Natural killer cell (primary cell): ENCODE measurements at regions not wholly inside any gene's neighbourhood (a gene's known extent, or its start where the extent isn't known, plus 50 kb on each side); places are given as distances from the start of the nearest gene placed in this dataset.

ENCODE experiments used
- ATAC-seq, 3 donors: fragments of 150-1000 bp in 2 of 3; fragments of 200-7000 bp in 1 of 3; cut with Tn5 transposase; 1 replicate in 1 of 3; 2 replicates in 2 of 3; pipeline ENCODE4 v1.10.0; 2021; ENCODE audit warnings: mild to moderate bottlenecking in 2 of 3, moderate library complexity in 2 of 3
- DNase-seq, 2 donors: peaks; one replicate each; pipeline versions ENCODE4 v3.0.0 to v3.0.0-alpha.2; 2013 to 2021; ENCODE audit warnings: mixed read lengths in 1 of 2
- H3K27ac ChIP-seq: one replicate; pipeline ENCODE4 v1.5.1; 2013; ENCODE audit warnings: mild to moderate bottlenecking, low read length
- H3K27me3 ChIP-seq: one replicate; pipeline ENCODE4 v1.6.1; 2013; ENCODE audit warnings: low read length; ENCODE audit not compliant: control insufficient read depth, insufficient read depth
- H3K36me3 ChIP-seq: one replicate; pipeline ENCODE4 v1.6.1; 2013; ENCODE audit warnings: low read length; ENCODE audit not compliant: control insufficient read depth, insufficient read depth
- H3K4me1 ChIP-seq: one replicate; pipeline ENCODE4 v1.6.1; 2013; ENCODE audit warnings: low read length; ENCODE audit not compliant: control insufficient read depth, insufficient read depth
- H3K4me3 ChIP-seq: one replicate; pipeline ENCODE4 v1.5.1; 2013; ENCODE audit warnings: low read length
- H3K9me3 ChIP-seq: one replicate; pipeline ENCODE4 v1.6.1; 2013; ENCODE audit warnings: low read length; ENCODE audit not compliant: control insufficient read depth, insufficient read depth
- H3K27ac Mint-ChIP-seq, 2 donors: one replicate each; pipeline ENCODE4 v1.8.0; 2022; ENCODE audit warnings: mild to moderate bottlenecking in 2 of 2, mixed read lengths in 2 of 2, moderate library complexity in 1 of 2
- H3K27me3 Mint-ChIP-seq, 2 donors: one replicate each; pipeline ENCODE4 v1.8.0; 2022; ENCODE audit warnings: low read depth in 2 of 2, mixed read lengths in 2 of 2
- H3K36me3 Mint-ChIP-seq: one replicate; pipeline ENCODE4 v1.8.0; 2022; ENCODE audit warnings: mixed read lengths
- H3K4me1 Mint-ChIP-seq, 2 donors: one replicate each; pipeline ENCODE4 v1.8.0; 2022; ENCODE audit warnings: mixed read lengths in 2 of 2
- H3K4me3 Mint-ChIP-seq: one replicate; pipeline ENCODE4 v1.8.0; 2022; ENCODE audit warnings: mild to moderate bottlenecking, moderate library complexity, mixed read lengths
- H3K9me3 Mint-ChIP-seq, 2 donors: one replicate each; pipeline ENCODE4 v1.8.0; 2022; ENCODE audit warnings: mixed read lengths in 2 of 2
- WGBS: methylation state at CpG from one replicate; pipeline ENCODE4 v1.1.7; 2013; ENCODE audit warnings: missing lambda C conversion rate; ENCODE audit not compliant: insufficient coverage; 5-methylcytosine and 5-hydroxymethylcytosine counted together
- intact Hi-C: fragments of 100-400 bp; cut with micrococcal nuclease; formaldehyde crosslinking; loops from one replicate; pipeline ENCODE4 v1.14.2; 2022
- TF ChIP-seq, protein P1 (sequence below): fragments of 200-600 bp; IDR thresholded peaks from one replicate; pipeline ENCODE4 v1.8.0; 2022; ENCODE audit warnings: antibody characterized with exemption

DNA sequence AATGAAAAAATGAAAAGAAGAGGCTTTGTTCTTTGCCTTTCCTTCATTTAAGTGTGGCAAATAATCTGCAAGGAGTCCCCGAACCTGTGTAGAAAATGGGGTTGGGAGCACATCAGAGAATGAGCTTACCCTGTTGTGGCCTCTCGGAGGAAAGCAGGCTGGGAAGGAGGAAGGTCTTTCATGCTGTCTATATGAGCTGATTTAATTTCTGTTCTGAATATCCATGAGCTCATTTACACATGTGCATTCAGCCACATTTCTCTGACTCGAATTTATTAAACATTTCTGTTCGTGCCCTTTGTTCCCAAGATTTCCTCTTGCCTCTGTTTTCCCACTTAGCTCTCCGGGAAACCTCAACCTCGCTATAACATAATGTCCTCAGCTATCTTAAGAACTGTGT is 584.4 kb upstream of the CDH4 start:
- Mint-ChIP-seq H3K4me1 (no peaks in the 10 kb centered on the region), H3K4me3 (no peak overlapping the region), H3K9me3 (no peaks in the 10 kb centered on the region), H3K27me3 (peaks cover 0 to under 1% of the 10 kb centered on the region in 2 donors), H3K36me3 (no peaks in the 10 kb centered on the region), H3K27ac (no peak overlapping the region)
- no peak overlapping the region for H3K4me3 ChIP-seq
- no peak overlapping the region for H3K27ac ChIP-seq
- H3K36me3 ChIP-seq: no peaks in the 10 kb centered on the region
- no peaks in the 10 kb centered on the region for H3K9me3 ChIP-seq
- DNase-seq (no peak), ATAC-seq (no peak)
- H3K4me1 ChIP-seq: no peaks in the 10 kb centered on the region
- WGBS: 81% methylated on average over 4 of the region's 6 CpGs
- TF ChIP-seq, protein P1, sequence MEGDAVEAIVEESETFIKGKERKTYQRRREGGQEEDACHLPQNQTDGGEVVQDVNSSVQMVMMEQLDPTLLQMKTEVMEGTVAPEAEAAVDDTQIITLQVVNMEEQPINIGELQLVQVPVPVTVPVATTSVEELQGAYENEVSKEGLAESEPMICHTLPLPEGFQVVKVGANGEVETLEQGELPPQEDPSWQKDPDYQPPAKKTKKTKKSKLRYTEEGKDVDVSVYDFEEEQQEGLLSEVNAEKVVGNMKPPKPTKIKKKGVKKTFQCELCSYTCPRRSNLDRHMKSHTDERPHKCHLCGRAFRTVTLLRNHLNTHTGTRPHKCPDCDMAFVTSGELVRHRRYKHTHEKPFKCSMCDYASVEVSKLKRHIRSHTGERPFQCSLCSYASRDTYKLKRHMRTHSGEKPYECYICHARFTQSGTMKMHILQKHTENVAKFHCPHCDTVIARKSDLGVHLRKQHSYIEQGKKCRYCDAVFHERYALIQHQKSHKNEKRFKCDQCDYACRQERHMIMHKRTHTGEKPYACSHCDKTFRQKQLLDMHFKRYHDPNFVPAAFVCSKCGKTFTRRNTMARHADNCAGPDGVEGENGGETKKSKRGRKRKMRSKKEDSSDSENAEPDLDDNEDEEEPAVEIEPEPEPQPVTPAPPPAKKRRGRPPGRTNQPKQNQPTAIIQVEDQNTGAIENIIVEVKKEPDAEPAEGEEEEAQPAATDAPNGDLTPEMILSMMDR: no peak
- intact Hi-C loops: no loop called here
- H3K27me3 ChIP-seq: no peaks in the 10 kb centered on the region

DNA sequence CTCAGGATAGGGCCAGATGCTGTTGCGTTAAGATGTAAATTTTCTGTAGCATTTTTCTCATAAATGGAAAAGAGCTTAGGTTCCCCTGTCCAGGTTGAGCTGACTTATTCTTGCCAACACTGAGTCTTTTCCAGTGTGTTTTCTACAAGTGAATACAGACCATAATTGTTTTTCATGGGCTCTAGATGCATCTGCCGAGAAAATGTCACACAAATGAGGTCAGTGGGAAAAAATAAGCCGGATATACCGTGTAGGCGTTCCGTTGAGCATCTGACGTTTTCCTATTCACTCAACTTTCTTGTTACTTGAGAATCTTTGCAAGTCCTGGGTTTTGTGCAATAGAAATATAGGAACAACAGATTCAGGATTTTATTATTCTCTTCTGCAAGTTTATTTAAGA is 582.9 kb upstream of the CDH4 start:
- H3K4me1 Mint-ChIP-seq: no peaks in the 10 kb centered on the region
- H3K9me3 Mint-ChIP-seq: no peaks in the 10 kb centered on the region
- H3K27me3 ChIP-seq: no peaks in the 10 kb centered on the region
- ATAC-seq (no peak), DNase-seq (no peak)
- H3K27ac Mint-ChIP-seq: no peak overlapping the region
- WGBS: 89% methylated on average over 6 of the region's 7 CpGs
- H3K27ac ChIP-seq: no peak overlapping the region
- TF ChIP-seq, protein P1: no peak
- H3K9me3 ChIP-seq: no peaks in the 10 kb centered on the region
- no peaks in the 10 kb centered on the region for H3K4me1 ChIP-seq
- no peaks in the 10 kb centered on the region for H3K36me3 Mint-ChIP-seq
- H3K4me3 Mint-ChIP-seq: no peak overlapping the region
- H3K4me3 ChIP-seq: no peak overlapping the region
- H3K36me3 ChIP-seq: no peaks in the 10 kb centered on the region
- no peaks in the 10 kb centered on the region for H3K27me3 Mint-ChIP-seq
- intact Hi-C loops: no loop called here

DNA sequence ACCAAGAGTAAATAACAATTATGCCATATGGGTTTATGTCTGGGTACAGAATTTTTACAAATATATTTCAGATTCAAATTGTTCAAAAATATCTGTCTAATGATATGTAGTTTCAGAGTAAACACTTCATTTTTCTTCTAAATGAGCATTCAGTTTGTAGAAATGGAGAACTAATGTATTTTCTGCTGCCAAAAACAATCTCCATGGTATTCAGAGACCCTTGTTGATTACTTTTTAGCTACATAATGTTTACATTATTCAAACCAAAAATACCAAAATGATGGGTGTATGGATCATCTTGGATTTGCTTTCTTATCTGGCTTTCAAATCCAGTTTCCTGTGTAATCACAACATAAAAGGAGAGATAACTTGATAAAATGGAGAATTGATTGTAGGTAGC is 576.0 kb upstream of the CDH4 start:
- H3K4me1 Mint-ChIP-seq: no peaks in the 10 kb centered on the region
- intact Hi-C loops: no loop called here
- H3K9me3 Mint-ChIP-seq: no peaks in the 10 kb centered on the region
- H3K27ac Mint-ChIP-seq: no peak overlapping the region
- no peaks in the 10 kb centered on the region for H3K36me3 Mint-ChIP-seq
- no peaks in the 10 kb centered on the region for H3K36me3 ChIP-seq
- H3K9me3 ChIP-seq: no peaks in the 10 kb centered on the region
- DNase-seq (no peak), ATAC-seq (no peak)
- peaks cover 18 to 23% of the 10 kb centered on the region in 2 donors for H3K27me3 Mint-ChIP-seq
- H3K4me3 ChIP-seq: no peak overlapping the region
- H3K27ac ChIP-seq: no peak overlapping the region
- H3K4me1 ChIP-seq: no peaks in the 10 kb centered on the region
- H3K4me3 Mint-ChIP-seq: no peak overlapping the region
- H3K27me3 ChIP-seq: no peaks in the 10 kb centered on the region
- TF ChIP-seq, protein P1: no peak

DNA sequence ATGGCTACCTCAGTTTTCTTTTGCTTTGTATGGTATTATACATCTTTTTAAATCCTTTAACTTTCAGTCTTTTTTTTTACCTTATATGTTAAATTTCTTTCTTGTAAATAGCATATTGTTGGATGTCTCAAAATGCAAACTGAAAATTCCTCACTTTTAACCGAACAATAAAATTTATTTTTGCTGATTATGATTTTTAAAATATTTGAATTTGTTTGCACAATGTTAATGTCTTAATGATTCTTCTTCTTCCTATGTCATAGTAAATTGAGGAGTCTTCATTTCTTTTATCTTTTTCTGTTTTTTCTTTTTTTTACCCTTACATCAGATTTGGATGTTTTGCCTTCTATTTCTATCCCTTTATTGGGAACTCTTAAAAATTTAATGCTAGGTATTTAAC is 574.2 kb upstream of the CDH4 start:
- intact Hi-C loops: no loop called here
- Histone ChIP-seq H3K4me3 (no peak overlapping the region), H3K9me3 (no peaks in the 10 kb centered on the region), H3K27me3 (no peaks in the 10 kb centered on the region), H3K27ac (no peak overlapping the region), H3K36me3 (no peaks in the 10 kb centered on the region), H3K4me1 (no peaks in the 10 kb centered on the region)
- TF ChIP-seq, protein P1: no peak
- Mint-ChIP-seq H3K36me3 (no peaks in the 10 kb centered on the region), H3K9me3 (no peaks in the 10 kb centered on the region), H3K27ac (no peak overlapping the region), H3K27me3 (peaks cover 18 to 36% of the 10 kb centered on the region in 2 donors), H3K4me1 (no peaks in the 10 kb centered on the region), H3K4me3 (no peak overlapping the region)
- WGBS: no CpG with 5 or more reads among the region's 1 CpG
- no peak for DNase-seq
- ATAC-seq: no peak
